IgD-negative memory B cell (primary cell): ENCODE measurements at regions not wholly inside any gene's neighbourhood (a gene's known extent, or its start where the extent isn't known, plus 50 kb on each side); places are given as distances from the start of the nearest gene placed in this dataset.

Source experiments
- H3K27ac Mint-ChIP-seq, 3 donors: one replicate each; pipeline ENCODE4 v1.8.0; 2020 to 2022; ENCODE audit warnings: mild to moderate bottlenecking in 3 of 3, mixed read lengths in 3 of 3, moderate library complexity in 1 of 3
- H3K27me3 Mint-ChIP-seq: one replicate; pipeline ENCODE4 v1.8.0; 2021; ENCODE audit warnings: mixed read lengths
- H3K36me3 Mint-ChIP-seq: one replicate; pipeline ENCODE4 v1.8.0; 2020; ENCODE audit warnings: mild to moderate bottlenecking, mixed read lengths
- H3K4me1 Mint-ChIP-seq, 3 donors: one replicate each; pipeline ENCODE4 v1.8.0; 2020 to 2022; ENCODE audit warnings: mixed read lengths in 3 of 3, mild to moderate bottlenecking in 1 of 3
- H3K4me3 Mint-ChIP-seq, 4 donors: one replicate each; pipeline ENCODE4 v1.8.0; 2020 to 2022; ENCODE audit warnings: mild to moderate bottlenecking in 4 of 4, mixed read lengths in 4 of 4, moderate library complexity in 3 of 4
- H3K9me3 Mint-ChIP-seq, 3 donors: one replicate each; pipeline ENCODE4 v1.8.0; 2020 to 2021; ENCODE audit warnings: mixed read lengths in 3 of 3, mild to moderate bottlenecking in 1 of 3

DNA sequence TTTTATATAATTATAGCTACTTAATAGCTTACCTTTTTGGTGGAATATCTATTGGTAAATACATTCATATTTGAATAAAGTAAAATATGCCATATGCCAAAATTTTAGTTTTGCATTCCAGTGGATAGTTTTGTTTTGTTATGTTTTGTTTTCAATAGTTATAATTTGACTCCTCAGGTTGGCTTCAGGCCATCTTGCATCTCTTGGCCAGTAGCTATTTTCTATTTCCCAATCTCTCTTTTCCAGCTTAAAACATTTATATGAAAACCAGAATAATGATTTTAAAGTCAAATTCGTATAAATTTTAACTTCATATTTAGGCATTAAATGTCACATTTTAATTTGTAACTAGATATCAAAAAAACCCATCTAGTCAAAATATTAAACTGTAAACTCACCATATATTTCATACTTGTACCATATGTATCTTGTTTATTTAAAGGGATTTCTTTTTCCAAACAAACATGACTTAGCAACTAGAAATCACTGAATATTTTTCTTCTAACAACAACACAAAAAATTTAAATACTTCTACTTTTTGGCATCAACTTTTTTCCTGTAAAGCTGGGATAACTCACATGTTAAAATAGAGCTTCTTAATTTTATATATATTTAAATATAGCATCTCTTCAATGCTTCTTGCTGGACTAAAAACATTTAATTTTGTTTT lies 1209.6 kb downstream of the PCDH7 start:
- Mint-ChIP-seq H3K4me3 (no peak overlapping the region), H3K27me3 (no peaks in the 10 kb centered on the region), H3K9me3 (peaks cover 0 to 13% (median 0%) of the 10 kb centered on the region in 3 donors), H3K27ac (no peak overlapping the region), H3K4me1 (no peaks in the 10 kb centered on the region), H3K36me3 (no peaks in the 10 kb centered on the region)

DNA sequence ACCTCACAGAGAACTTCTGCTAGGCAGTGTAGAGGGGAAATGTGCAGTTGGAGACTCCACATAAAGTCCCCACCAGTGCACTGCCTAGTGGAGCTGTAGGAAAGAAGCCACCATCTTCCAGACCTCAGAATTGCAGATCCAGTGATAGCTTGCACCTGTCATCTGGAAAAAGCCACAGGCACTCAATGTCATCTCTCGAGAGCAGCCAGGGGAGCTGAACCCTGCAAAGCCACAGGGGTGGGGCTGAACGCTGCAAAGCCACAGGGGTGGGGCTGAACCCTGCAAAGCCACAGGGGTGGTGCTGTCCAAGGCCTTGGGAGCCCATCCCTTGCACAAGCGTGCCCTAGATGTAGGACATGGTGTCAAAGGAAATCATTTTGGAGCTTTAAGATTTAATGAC lies 1226.3 kb downstream of the PCDH7 start:
- H3K4me1 Mint-ChIP-seq: no peaks in the 10 kb centered on the region
- no peak overlapping the region for H3K27ac Mint-ChIP-seq
- no peaks in the 10 kb centered on the region for H3K36me3 Mint-ChIP-seq
- no peak overlapping the region for H3K4me3 Mint-ChIP-seq
- H3K27me3 Mint-ChIP-seq: no peaks in the 10 kb centered on the region
- H3K9me3 Mint-ChIP-seq: peaks cover 0 to 6% (median 4%) of the 10 kb centered on the region in 3 donors

DNA sequence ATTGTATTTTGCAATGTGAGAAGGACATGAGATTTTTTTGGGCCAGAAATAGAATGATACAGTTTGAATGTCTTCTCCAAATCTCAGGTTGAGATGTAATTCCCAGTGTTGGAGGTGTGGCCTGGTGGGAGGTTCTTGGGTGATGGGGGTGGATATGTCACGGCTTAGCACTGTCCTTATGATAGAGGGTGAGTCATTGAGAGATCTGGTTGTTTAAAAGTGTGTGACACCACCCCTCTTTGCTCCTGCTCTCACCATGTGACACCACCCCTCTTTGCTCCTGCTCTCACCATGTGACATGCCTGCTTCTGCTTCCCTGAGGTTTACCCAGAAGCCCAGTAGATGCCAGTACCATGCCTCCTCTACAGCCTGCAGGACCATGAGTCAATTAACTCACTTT lies 1226.9 kb downstream of the PCDH7 start:
- no peak overlapping the region for H3K27ac Mint-ChIP-seq
- H3K36me3 Mint-ChIP-seq: no peaks in the 10 kb centered on the region
- no peaks in the 10 kb centered on the region for H3K4me1 Mint-ChIP-seq
- H3K27me3 Mint-ChIP-seq: no peaks in the 10 kb centered on the region
- H3K4me3 Mint-ChIP-seq: no peak overlapping the region
- H3K9me3 Mint-ChIP-seq: peaks cover 0 to 6% (median 4%) of the 10 kb centered on the region in 3 donors

DNA sequence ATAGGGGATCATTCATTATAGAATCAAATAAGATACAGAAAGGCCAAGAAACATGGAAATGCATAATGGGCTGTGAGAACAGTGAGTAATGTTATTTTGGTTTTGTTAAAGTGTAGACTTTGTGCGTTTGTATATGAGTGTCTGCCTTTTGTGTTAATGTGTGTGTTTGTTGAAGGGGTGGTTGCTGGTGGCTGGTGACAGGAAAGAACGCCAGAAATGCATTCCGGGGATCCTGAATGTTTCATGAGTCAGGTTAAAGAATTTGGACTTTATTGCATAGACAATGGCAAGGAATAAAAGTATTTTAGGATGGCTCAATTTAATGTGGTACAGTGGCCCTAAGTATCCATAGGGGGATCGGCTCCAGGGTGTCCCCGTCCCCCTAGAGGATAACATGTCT lies 1228.9 kb downstream of the PCDH7 start:
- no peaks in the 10 kb centered on the region for H3K4me1 Mint-ChIP-seq
- H3K9me3 Mint-ChIP-seq: peaks cover 0 to 6% (median 2%) of the 10 kb centered on the region in 3 donors
- no peaks in the 10 kb centered on the region for H3K27me3 Mint-ChIP-seq
- no peaks in the 10 kb centered on the region for H3K36me3 Mint-ChIP-seq
- H3K27ac Mint-ChIP-seq: no peak overlapping the region
- H3K4me3 Mint-ChIP-seq: no peak overlapping the region

DNA sequence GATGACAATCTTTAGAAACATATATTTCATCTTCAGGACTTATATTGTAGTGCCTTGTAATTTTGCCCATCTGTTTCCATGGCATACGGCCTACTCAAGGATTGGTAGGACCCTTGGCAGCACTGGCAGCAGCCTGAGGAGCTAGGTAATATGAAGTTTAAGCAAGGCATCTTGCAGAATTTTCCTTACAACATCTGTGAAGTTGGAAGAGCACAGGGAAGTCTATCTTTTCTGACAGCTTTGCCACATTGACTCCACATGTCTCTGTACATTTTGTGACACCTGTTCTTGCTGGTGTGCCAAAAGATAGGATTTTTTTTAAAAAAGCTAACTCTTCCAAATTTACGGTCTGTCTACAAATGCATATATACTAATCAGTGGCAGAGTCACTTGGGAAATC lies 1235.2 kb downstream of the PCDH7 start:
- no peaks in the 10 kb centered on the region for H3K27me3 Mint-ChIP-seq
- H3K4me3 Mint-ChIP-seq: no peak overlapping the region
- no peaks in the 10 kb centered on the region for H3K4me1 Mint-ChIP-seq
- no peak overlapping the region for H3K27ac Mint-ChIP-seq
- H3K9me3 Mint-ChIP-seq: peaks cover under 1 to 12% (median 2%) of the 10 kb centered on the region in 3 donors
- no peaks in the 10 kb centered on the region for H3K36me3 Mint-ChIP-seq

DNA sequence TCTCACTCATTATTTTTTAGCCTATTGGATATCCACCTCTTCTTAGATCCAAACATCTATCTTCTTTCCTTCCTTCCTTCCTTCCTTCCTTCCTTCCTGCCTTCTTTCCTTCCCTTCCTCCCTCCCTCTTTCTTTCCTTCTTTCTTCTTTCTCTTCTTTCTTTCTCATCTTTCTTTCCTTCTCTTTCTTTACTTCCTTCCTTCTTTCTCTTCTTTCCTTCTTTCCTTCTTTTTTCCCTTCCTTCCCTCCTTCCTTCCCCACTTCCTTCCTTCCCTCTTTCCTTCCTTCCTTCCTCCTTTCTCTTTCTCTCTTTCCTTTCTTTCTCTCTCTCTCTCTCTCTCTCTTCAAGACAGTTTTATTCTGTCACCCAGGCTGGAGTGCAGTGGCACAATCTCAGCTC lies 1239.8 kb downstream of the PCDH7 start:
- no peaks in the 10 kb centered on the region for H3K4me1 Mint-ChIP-seq
- H3K27ac Mint-ChIP-seq: no peak overlapping the region
- H3K9me3 Mint-ChIP-seq: peaks cover 1 to 18% (median 2%) of the 10 kb centered on the region in 3 donors
- H3K36me3 Mint-ChIP-seq: no peaks in the 10 kb centered on the region
- no peak overlapping the region for H3K4me3 Mint-ChIP-seq
- H3K27me3 Mint-ChIP-seq: no peaks in the 10 kb centered on the region

DNA sequence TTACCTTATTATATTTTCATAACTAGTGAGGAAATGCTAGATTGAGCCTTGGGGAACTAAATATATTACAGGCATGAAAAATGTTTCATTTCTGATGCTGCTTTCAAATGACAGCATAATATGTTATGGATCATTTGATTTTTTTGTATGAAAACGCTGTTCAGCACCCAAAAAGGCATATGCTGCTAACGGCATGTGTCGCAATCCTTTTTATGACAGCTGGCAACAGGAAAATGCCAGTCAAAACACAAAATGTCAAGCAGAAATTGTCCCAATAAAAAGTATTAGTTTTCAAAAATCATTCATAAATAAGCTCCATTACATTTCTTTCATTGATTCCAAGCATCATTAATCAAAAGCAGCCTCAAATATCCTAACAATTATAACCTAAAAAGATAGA lies 1244.5 kb downstream of the PCDH7 start:
- H3K27me3 Mint-ChIP-seq: no peaks in the 10 kb centered on the region
- H3K27ac Mint-ChIP-seq: no peak overlapping the region
- no peaks in the 10 kb centered on the region for H3K36me3 Mint-ChIP-seq
- H3K4me1 Mint-ChIP-seq: no peaks in the 10 kb centered on the region
- H3K4me3 Mint-ChIP-seq: no peak overlapping the region
- peaks cover 0 to 10% (median 4%) of the 10 kb centered on the region in 3 donors for H3K9me3 Mint-ChIP-seq

DNA sequence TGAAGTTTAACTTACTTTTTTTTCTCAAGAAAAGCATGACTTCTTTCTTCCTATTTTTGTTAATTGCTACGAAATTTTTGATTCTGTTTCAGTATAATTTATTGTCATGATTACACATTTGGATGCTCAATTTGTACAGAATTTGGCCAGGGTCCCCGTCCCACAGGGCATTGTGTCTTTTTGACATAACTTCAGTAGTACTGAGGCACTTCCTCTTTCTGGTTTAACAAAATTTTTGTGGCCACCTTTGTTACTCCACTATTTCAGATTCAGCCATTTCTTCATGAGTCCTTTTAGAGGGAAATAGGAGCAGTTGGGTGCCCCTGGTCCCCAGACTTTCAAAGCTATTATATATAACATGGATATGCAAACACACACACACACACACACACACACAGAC lies 1248.7 kb downstream of the PCDH7 start:
- Mint-ChIP-seq H3K36me3 (no peaks in the 10 kb centered on the region), H3K4me3 (no peak overlapping the region), H3K9me3 (peaks cover 0 to 6% (median 5%) of the 10 kb centered on the region in 3 donors), H3K4me1 (no peaks in the 10 kb centered on the region), H3K27me3 (no peaks in the 10 kb centered on the region), H3K27ac (no peak overlapping the region)

DNA sequence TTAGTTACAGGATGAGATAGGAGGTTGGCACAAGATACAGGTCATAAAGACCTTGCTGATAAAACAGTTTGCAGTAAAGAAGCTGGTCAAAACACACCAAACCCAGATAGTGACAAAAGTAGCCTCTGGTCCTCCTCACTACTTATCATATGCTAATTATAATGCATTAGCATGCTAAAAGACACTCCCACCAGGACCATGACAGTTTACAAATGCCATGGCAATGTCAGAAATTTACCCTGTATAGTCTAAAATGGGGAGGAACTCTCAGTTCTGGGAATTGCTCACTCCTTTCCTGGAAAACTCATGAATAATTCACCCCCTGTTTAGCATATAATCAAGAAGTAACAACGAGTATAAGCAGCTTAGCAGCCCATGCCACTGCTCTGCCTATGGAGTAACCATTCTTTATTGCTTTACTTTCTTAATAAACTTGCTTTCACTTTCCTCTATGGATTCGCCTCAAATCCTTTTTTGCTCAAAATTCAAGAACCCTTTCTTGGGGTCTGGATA lies 1254.4 kb downstream of the PCDH7 start:
- no peaks in the 10 kb centered on the region for H3K36me3 Mint-ChIP-seq
- H3K27ac Mint-ChIP-seq: no peak overlapping the region
- H3K4me3 Mint-ChIP-seq: no peak overlapping the region
- no peaks in the 10 kb centered on the region for H3K4me1 Mint-ChIP-seq
- H3K9me3 Mint-ChIP-seq: peaks cover 1 to 9% (median 3%) of the 10 kb centered on the region in 3 donors
- H3K27me3 Mint-ChIP-seq: no peaks in the 10 kb centered on the region

DNA sequence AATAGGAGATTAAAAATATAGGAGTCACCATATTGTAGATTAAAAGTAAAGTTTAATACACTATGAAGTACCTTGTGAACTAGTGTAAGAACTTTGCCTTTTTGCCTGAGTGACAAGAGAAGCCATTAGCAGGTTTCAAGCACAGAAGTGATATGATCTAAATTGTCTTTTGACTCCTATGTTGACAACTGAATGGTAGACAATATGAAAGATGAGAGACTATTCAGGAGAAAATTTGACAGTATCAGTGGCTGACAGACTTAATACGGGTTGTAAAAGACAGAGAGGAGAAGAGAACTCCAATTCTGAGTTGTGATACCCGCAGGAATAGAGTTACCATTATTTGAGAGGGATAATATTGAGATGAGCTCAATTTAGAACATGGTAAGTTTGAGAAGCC lies 1259.8 kb downstream of the PCDH7 start:
- Mint-ChIP-seq H3K27ac (no peak overlapping the region), H3K27me3 (no peaks in the 10 kb centered on the region), H3K4me1 (no peaks in the 10 kb centered on the region), H3K9me3 (peaks cover 1 to 9% (median 6%) of the 10 kb centered on the region in 3 donors), H3K36me3 (no peaks in the 10 kb centered on the region), H3K4me3 (no peak overlapping the region)

DNA sequence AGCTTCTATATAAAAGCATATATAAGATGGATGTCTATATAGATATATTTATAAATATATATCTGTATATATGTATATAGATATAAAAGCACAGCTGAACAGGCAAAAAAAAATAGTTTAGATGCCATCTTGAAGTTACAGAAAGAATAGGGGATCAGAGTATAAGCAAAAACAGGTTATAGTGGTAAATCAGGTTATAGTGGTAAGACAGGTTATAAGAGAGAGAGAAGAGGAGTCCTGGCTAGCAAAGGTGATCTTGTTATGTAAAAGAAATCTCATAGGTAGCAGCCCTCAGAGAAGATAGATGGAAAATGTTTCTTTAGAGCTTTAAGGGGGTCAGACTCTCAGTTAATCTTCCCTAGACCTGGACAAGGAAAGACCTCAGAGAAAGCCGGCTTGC lies 1263.1 kb downstream of the PCDH7 start:
- H3K4me1 Mint-ChIP-seq: no peaks in the 10 kb centered on the region
- H3K9me3 Mint-ChIP-seq: peaks cover 1 to 9% (median 6%) of the 10 kb centered on the region in 3 donors
- no peak overlapping the region for H3K27ac Mint-ChIP-seq
- no peaks in the 10 kb centered on the region for H3K36me3 Mint-ChIP-seq
- H3K4me3 Mint-ChIP-seq: no peak overlapping the region
- no peaks in the 10 kb centered on the region for H3K27me3 Mint-ChIP-seq

DNA sequence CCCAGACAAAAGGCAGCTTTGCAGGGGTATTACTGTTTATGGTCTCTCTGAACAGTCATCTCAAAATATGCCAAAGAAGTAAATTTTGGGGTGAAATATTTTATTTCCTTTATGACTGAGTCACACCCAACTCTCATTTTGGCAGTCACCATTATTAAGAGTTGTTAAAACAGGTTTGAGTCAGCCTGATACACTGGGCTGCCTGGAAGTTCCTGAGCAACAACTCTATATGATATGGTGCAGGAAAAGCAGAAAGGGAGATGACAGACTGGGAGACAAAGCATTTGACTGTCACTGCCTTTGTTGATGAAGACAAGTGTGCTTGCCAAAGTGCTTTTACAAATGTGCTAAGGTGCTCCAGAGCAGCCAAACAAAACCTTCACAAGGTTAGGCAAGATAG lies 1263.5 kb downstream of the PCDH7 start:
- Mint-ChIP-seq H3K36me3 (no peaks in the 10 kb centered on the region), H3K27ac (no peak overlapping the region), H3K4me3 (no peak overlapping the region), H3K27me3 (no peaks in the 10 kb centered on the region), H3K4me1 (no peaks in the 10 kb centered on the region), H3K9me3 (peaks cover under 1 to 9% (median 6%) of the 10 kb centered on the region in 3 donors)

DNA sequence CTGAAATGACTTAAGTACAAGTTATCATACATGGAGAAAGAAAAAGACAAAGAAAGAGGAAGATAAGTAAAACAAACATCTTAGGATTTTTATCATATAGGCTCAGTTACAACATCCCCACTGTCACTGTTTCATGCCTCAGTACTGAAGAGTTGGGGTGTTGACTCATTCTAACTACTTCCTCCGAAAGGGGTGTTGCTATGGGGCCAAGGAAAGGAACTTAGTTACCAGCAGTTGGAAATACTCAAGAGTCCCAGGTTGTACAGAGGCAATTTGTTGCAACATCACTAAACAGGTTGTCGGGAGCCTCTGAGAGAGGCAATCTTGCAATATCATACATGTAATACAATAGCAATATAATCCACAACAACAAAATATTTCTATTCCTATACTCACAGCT lies 1264.7 kb downstream of the PCDH7 start:
- no peak overlapping the region for H3K27ac Mint-ChIP-seq
- H3K4me3 Mint-ChIP-seq: no peak overlapping the region
- H3K9me3 Mint-ChIP-seq: peaks cover 0 to 4% (median 4%) of the 10 kb centered on the region in 3 donors
- no peaks in the 10 kb centered on the region for H3K36me3 Mint-ChIP-seq
- no peaks in the 10 kb centered on the region for H3K4me1 Mint-ChIP-seq
- H3K27me3 Mint-ChIP-seq: no peaks in the 10 kb centered on the region

DNA sequence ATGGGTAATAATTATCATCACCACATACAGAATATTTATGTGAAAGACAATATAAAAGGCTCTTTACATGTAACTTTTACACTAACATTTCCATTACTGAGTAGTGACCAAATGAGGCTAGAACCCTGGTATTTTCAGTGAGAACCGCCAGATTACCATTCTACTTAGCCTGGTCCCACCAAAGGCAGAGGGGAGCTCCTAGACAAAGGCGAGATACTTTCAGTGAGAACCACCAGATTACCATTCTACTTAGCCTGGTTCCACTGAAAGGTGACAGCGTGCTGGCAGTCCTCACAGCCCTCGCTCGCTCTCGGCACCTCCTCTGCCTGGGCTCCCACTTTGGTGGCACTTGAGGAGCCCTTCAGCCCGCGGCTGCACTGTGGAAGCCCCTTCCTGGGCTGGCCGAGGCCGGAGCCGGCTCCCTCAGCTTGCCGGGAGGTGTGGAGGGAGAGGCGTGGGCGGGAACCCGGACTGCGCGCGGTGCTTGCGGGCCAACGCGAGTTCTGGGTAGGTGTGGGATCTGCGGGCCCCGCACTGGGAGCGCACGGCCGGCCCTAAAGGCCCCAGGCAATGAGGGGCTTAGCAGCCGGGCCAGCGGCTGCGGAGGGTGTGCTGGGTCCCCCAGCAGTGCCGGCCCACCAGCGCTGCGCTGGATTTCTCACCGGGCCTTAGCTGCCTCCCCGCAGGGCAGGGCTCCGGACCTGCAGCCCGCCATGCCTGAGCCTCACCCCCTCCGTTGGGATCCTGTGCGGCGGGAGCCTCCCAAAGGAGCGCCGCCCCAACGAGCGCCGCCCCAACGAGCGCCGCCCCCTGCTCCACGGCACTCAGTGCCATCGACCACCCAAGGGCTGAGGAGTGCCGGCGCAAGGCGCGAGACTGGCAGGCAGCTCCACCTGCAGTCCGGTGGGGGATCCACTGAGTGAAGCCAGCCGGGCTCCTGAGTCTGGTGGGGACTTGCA lies 1276.1 kb downstream of the PCDH7 start:
- H3K4me1 Mint-ChIP-seq: no peaks in the 10 kb centered on the region

DNA sequence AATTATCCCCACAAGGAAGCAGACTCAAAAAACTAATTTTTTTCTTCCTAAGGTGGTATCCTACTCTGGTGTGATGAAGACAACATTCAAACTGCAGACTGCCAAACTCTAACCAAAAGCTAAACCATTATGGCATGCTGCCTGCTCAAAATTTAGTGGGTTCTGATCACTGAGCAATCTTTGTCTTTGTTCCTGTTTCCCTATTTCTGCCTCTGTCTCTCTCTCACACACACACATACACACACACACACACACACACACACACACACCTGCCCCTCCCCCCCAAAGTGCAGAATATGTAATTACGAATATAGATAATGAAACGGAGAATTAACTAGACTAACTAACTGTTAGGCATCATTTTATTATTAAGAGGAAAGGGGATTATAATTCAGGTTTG lies 1278.6 kb downstream of the PCDH7 start:
- H3K36me3 Mint-ChIP-seq: no peaks in the 10 kb centered on the region
- peaks cover 1 to 8% (median 4%) of the 10 kb centered on the region in 3 donors for H3K9me3 Mint-ChIP-seq
- no peak overlapping the region for H3K27ac Mint-ChIP-seq
- no peaks in the 10 kb centered on the region for H3K4me1 Mint-ChIP-seq
- H3K4me3 Mint-ChIP-seq: no peak overlapping the region
- H3K27me3 Mint-ChIP-seq: no peaks in the 10 kb centered on the region

More for the DNA sequence above, 1276.1 kb downstream of the PCDH7 start:
- no peaks in the 10 kb centered on the region for H3K27me3 Mint-ChIP-seq
- H3K36me3 Mint-ChIP-seq: no peaks in the 10 kb centered on the region
- H3K4me3 Mint-ChIP-seq: no peak overlapping the region
- no peak overlapping the region for H3K27ac Mint-ChIP-seq
- H3K9me3 Mint-ChIP-seq: peaks cover 1 to 3% (median 2%) of the 10 kb centered on the region in 3 donors
